ENCODE measurements at regions not wholly inside any gene's neighbourhood (a gene's known extent, or its start where the extent isn't known, plus 50 kb on each side); places are given as distances from the start of the nearest gene placed in this dataset.
"Not testable (repeated sequence)": the region's sequence is repeated elsewhere in the genome, so short reads cannot be mapped to it uniquely, and the experiment has no call there.

DNA sequence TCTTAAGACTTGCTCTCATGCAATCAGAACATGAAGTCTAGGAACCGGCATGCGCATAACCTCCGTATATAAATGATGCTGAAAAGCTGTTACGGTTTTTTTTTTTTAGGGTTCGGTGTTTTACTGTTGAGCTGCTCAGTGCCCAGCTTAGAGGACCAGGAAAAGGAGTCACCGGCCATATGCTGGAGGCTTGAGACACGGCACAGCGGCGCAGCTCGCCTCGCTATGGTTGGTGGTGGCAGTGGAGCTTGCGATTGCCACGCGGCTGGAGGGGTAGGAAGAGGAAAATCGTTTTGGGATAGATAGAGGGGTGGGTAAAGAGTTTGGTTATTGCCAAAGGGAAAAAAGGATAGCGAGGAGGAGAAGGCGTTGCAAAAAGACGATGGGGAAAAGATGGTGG, 841.3 kb downstream of the SPATA31A1 start:
- TF ChIP-seq, protein P1, sequence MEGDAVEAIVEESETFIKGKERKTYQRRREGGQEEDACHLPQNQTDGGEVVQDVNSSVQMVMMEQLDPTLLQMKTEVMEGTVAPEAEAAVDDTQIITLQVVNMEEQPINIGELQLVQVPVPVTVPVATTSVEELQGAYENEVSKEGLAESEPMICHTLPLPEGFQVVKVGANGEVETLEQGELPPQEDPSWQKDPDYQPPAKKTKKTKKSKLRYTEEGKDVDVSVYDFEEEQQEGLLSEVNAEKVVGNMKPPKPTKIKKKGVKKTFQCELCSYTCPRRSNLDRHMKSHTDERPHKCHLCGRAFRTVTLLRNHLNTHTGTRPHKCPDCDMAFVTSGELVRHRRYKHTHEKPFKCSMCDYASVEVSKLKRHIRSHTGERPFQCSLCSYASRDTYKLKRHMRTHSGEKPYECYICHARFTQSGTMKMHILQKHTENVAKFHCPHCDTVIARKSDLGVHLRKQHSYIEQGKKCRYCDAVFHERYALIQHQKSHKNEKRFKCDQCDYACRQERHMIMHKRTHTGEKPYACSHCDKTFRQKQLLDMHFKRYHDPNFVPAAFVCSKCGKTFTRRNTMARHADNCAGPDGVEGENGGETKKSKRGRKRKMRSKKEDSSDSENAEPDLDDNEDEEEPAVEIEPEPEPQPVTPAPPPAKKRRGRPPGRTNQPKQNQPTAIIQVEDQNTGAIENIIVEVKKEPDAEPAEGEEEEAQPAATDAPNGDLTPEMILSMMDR (IDR thresholded peaks at IDR 0.05): not testable (repeated sequence)
- not testable (repeated sequence) for TF ChIP-seq POLR2A (IDR thresholded peaks at IDR 0.05)
